HG02571 (cell line): ENCODE measurements at regions not wholly inside any gene's neighbourhood (a gene's known extent, or its start where the extent isn't known, plus 50 kb on each side); places are given as distances from the start of the nearest gene placed in this dataset.

Experiments used
- ATAC-seq: cut with Tn5 transposase; IDR thresholded peaks from one replicate; pipeline ENCODE4 v1.9.1; 2021; ENCODE audit warnings: mild to moderate bottlenecking, moderate library complexity; ENCODE audit not compliant: unreplicated experiment

- ATAC-seq: no peak
Observed at GRCh38 chr6:111984516-111985201, 69.2 kb upstream of the CCN6 start.

DNA sequence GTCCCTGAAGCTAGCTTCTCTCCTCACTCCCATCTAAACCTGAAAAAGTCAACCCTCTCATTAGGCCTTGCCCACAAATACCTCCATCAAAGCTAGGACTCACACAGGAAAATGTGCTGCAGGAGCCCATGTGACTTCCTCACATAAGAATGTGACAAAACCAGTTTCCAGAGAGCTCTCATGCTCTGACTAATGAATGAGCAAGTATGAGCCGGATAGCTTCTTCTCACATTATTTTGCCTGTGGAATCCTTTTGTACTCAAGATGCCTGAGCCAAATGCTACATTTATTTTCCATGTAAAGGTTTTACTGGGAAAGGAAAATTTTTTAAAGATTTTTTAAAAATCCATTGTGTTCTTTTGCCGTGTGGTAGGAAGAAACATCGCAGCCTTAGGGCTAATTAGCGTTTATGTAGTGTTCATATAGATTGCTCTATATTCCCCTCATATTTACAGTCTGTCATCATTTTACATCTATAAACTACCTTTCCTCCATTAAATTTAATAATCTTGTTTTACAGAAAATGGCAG is 68.6 kb upstream of the CCN6 start:
- no peak for ATAC-seq

- no peak for ATAC-seq
Observed at GRCh38 chr6:111986651-111987050, 67.3 kb upstream of the CCN6 start.

- no peak for ATAC-seq
Observed at GRCh38 chr6:111987295-111987694, 66.6 kb upstream of the CCN6 start.

DNA sequence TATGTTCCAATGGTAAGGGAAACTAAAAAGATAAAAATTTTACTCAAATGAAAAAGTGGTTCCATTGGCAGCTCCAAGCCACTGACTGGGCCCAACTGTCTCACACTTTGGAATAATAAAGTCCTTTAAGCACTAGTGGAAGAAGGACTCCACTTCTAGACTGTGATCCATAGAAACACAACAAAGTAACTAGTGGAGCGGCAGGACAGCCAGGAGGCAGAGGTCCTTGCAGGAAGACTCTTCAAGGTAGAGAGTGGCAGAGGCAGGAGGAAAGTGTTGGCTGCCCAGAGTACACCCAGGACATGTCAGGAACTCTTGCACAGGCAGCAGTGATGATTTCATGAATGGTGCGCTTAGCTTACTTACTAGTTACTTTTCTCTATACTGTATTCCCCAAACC is 65.0 kb upstream of the CCN6 start:
- ATAC-seq: no peak

GRCh38 chr6:111989743-111990142 is 64.2 kb upstream of the CCN6 start:
- ATAC-seq: no peak

DNA sequence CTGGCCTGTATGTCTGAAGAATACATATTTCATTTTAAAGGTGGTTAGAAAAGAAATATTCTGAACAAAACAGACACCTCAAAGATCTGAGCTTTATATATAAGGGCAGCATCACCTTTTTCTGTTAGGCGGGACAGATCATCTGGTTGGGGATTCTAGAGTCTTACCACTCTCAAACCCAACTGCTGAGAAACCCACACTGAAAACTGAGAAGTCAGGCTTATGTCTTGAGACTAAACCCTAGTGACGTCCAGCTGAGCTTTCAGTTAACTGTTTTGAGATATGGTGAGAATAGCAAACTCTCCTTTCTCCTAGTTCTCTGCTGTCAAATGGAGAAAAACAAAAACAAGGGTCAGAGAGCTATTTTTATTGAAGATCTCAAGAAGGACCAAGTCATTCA is 63.7 kb upstream of the CCN6 start:
- ATAC-seq: no peak

- no peak for ATAC-seq
Observed at GRCh38 chr6:111992851-111993250, 61.1 kb upstream of the CCN6 start.

DNA sequence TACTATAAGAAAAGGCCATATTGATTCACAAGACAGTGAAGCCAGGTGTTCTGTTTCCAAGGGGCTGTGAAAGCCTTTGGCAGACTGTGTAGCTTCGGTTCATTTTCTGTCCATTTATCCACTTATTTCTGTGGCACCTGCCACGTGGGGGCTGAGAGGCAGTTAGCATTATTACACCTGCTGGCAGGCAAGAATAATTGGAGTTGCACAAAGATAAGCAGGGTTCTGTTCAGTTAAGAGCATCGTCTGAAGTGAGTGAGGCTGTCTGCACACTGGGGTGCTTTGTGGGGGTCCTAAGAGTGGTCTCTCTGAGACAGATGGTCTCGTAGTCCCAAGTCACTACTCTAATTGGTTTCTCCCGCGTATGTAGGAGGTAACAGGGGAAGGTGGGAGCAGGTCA is 60.6 kb upstream of the CCN6 start:
- no peak for ATAC-seq

- ATAC-seq: no peak
Observed at GRCh38 chr6:111994791-111995190, 59.1 kb upstream of the CCN6 start.

- ATAC-seq: no peak
Observed at GRCh38 chr6:111995404-111995803, 58.5 kb upstream of the CCN6 start.

- ATAC-seq: no peak
Observed at GRCh38 chr6:111996144-111996865, 57.6 kb upstream of the CCN6 start.

- peak; percentile 59 for ATAC-seq
Observed at GRCh38 chr6:111997078-111997852, 56.6 kb upstream of the CCN6 start.

- no peak for ATAC-seq
Observed at GRCh38 chr6:111997853-111998208, 56.1 kb upstream of the CCN6 start.

DNA sequence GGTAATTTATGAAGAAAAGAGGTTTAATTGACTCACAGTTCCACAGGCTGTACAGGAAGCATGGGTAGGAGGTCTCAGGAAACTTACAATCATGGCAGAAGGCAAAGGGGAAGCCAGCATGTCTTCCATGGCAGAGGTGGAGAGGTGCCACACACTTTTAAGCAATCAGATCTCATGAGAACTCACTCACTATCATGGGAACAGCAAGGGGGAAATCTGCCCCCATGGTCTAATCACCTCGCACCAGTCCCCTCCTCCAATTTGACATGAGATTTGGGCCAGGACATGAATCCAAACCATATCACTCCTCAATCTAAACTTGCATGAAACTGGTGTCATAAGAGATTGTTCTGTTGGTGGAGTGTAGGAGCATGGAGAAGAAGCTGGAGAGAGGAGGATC is 51.6 kb upstream of the CCN6 start:
- ATAC-seq: no peak
